Osteocyte (in vitro differentiated cells): ENCODE measurements at regions not wholly inside any gene's neighbourhood (a gene's known extent, or its start where the extent isn't known, plus 50 kb on each side); places are given as distances from the start of the nearest gene placed in this dataset.

Experiments used
- DNase-seq: peaks from one replicate; pipeline ENCODE4 v3.0.0; 2021; ENCODE audit warnings: mixed read lengths; ENCODE audit not compliant: unreplicated experiment; ENCODE audit errors: extremely low spot score
- H3K27ac Mint-ChIP-seq: one replicate; pipeline ENCODE4 v1.8.0; 2021; ENCODE audit warnings: mild to moderate bottlenecking, mixed read lengths; ENCODE audit not compliant: unreplicated experiment
- H3K27me3 Mint-ChIP-seq: one replicate; pipeline ENCODE4 v1.8.0; 2021; ENCODE audit warnings: mixed read lengths; ENCODE audit not compliant: unreplicated experiment
- H3K36me3 Mint-ChIP-seq: one replicate; pipeline ENCODE4 v1.8.0; 2021; ENCODE audit warnings: mixed read lengths; ENCODE audit not compliant: unreplicated experiment
- H3K4me1 Mint-ChIP-seq: one replicate; pipeline ENCODE4 v1.8.0; 2021; ENCODE audit warnings: mixed read lengths; ENCODE audit not compliant: unreplicated experiment
- H3K4me3 Mint-ChIP-seq: one replicate; pipeline ENCODE4 v1.8.0; 2021; ENCODE audit warnings: mild to moderate bottlenecking, moderate library complexity, mixed read lengths; ENCODE audit not compliant: unreplicated experiment
- H3K9me3 Mint-ChIP-seq: one replicate; pipeline ENCODE4 v1.8.0; 2021; ENCODE audit warnings: mixed read lengths; ENCODE audit not compliant: unreplicated experiment
- TF ChIP-seq, protein P1 (sequence below): fragments of 200-600 bp; sonication (generic); IDR thresholded peaks from 2 replicates; pipeline ENCODE4 v1.5.0; 2021; ENCODE audit warnings: antibody characterized with exemption, mild to moderate bottlenecking, moderate library complexity

DNA sequence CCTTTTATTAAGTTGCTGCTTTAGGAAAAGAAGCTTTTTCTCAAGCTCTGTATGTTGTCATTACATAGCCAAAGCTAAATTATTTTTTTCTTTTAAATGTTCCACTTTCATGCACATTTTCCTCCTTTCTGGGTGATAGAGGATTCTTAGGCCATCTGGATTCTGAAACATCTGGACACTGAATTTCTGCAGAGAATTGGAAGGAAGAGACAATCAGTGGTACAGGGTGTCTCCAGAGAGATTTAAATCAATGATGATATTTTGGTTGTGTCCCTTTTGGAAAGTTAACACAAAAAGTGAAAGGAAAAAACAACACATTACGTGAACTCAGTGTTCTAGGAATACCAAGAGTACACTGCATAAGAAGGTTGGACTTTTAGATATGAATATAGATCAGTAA lies 211.4 kb upstream of the PKN2 start:
- Mint-ChIP-seq H3K4me3 (no peak overlapping the region), H3K9me3 (no peaks in the 10 kb centered on the region), H3K27ac (no peak overlapping the region), H3K27me3 (peaks cover 6% of the 10 kb centered on the region), H3K4me1 (no peaks in the 10 kb centered on the region), H3K36me3 (no peaks in the 10 kb centered on the region)
- DNase-seq, result no peak
- TF ChIP-seq, protein P1, sequence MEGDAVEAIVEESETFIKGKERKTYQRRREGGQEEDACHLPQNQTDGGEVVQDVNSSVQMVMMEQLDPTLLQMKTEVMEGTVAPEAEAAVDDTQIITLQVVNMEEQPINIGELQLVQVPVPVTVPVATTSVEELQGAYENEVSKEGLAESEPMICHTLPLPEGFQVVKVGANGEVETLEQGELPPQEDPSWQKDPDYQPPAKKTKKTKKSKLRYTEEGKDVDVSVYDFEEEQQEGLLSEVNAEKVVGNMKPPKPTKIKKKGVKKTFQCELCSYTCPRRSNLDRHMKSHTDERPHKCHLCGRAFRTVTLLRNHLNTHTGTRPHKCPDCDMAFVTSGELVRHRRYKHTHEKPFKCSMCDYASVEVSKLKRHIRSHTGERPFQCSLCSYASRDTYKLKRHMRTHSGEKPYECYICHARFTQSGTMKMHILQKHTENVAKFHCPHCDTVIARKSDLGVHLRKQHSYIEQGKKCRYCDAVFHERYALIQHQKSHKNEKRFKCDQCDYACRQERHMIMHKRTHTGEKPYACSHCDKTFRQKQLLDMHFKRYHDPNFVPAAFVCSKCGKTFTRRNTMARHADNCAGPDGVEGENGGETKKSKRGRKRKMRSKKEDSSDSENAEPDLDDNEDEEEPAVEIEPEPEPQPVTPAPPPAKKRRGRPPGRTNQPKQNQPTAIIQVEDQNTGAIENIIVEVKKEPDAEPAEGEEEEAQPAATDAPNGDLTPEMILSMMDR, result no peak

DNA sequence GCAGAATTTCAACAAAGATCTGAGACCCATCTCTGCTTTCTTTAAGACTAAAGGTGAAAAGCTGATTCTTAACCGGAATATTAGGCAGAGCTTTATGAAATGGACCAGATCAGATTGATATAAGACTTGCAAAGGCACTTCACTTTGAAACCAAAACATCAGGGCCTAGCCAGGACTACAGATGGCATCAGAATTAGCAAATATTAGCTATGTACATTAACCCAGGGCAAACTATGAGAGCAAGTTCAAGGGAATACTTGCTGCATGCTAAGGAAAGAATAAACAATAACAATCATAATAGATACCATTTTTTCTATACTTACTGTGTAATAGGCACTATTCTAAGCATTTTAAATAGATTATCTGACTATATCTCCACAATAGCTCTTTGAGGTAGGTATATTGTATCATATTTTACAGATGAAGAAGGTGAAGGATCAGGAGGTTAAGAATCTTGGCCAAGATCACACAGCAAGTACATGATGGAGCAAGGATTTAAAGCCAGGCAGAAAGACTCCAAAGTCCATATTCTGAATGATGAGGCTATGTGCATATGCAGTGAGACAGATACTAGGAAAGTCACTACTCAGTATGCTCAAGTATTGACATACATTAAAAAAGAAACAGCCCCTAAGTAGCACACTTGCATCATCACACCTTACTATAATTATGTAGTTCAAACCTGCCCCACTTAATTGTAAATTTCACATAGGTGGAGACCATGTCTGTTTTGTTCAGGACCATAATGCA lies 209.3 kb upstream of the PKN2 start:
- no peak for DNase-seq
- TF ChIP-seq, protein P1, result no peak
- no peak overlapping the region for H3K4me3 Mint-ChIP-seq
- no peak overlapping the region for H3K27ac Mint-ChIP-seq
- no peaks in the 10 kb centered on the region for H3K36me3 Mint-ChIP-seq
- peaks cover 6% of the 10 kb centered on the region for H3K27me3 Mint-ChIP-seq
- no peaks in the 10 kb centered on the region for H3K4me1 Mint-ChIP-seq
- H3K9me3 Mint-ChIP-seq, result no peaks in the 10 kb centered on the region

DNA sequence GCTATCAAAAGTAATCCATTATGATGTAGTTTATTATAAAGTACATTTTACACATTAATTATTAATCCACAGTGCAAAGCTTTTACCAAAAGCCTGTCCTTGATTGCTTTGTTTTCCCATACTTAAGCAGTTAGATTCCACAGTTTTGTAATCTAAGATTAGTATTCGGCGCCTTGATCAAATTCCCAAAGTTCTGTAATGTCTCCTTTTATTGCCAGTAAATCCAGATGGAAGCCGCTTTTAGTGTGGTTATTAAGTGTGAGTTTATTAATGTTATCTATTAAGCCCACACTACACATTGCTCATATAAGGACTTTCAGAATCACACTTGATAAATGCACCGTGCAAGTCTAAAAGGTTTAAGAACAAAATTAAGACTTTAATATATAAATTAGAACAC lies 199.2 kb upstream of the PKN2 start:
- TF ChIP-seq, protein P1, result no peak
- no peak for DNase-seq
- Mint-ChIP-seq H3K9me3 (no peaks in the 10 kb centered on the region), H3K27ac (no peak overlapping the region), H3K4me1 (no peaks in the 10 kb centered on the region), H3K27me3 (peaks cover 7% of the 10 kb centered on the region), H3K36me3 (no peaks in the 10 kb centered on the region), H3K4me3 (no peak overlapping the region)

DNA sequence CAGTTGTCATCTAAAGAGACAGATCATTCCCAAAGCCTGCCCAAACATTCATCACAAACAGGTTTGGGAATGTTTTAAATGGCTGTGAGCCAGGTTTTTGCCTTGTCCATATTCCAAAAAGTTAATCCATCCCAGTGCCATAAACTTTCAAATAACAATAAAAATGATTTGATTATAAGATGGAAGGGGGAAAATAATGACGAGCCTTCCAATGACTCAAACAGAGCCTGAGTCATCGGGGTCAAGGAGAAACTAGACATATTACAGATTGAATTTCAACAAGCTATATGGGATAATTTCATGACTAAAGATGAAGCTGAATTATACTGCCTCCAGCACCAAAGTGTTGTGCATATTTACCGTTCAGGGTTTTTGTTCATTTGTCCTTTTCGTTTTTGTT lies 195.8 kb upstream of the PKN2 start:
- Mint-ChIP-seq H3K9me3 (no peaks in the 10 kb centered on the region), H3K27ac (no peak overlapping the region), H3K4me1 (no peaks in the 10 kb centered on the region), H3K27me3 (peaks cover 6% of the 10 kb centered on the region), H3K4me3 (no peak overlapping the region), H3K36me3 (no peaks in the 10 kb centered on the region)
- TF ChIP-seq, protein P1, result no peak
- DNase-seq, result no peak

DNA sequence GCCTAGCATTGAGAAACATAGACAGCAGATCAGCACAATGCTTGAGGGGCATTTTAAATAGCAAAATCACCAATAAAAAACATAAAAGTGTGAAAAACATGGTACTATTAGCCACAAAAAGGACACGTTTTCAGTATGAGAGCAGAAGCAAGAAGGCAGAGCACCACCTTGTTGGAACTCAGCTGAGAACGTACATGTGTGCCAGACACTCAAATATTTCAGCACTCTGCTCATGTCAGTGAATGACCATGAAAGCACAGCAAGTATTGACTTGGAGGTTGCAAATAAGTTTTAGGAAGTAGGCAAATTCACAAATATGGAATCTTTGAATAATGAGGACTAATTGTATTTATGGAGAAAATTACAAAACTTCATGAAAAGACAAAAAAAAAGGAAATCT lies 193.4 kb upstream of the PKN2 start:
- DNase-seq, result no peak
- Mint-ChIP-seq H3K27me3 (peaks cover 4% of the 10 kb centered on the region), H3K36me3 (no peaks in the 10 kb centered on the region), H3K4me1 (no peaks in the 10 kb centered on the region), H3K4me3 (no peak overlapping the region), H3K27ac (no peak overlapping the region), H3K9me3 (no peaks in the 10 kb centered on the region)
- TF ChIP-seq, protein P1, result no peak
